Lung (tissue), 11 donors: ENCODE measurements at regions not wholly inside any gene's neighbourhood (a gene's known extent, or its start where the extent isn't known, plus 50 kb on each side); places are given as distances from the start of the nearest gene placed in this dataset.

ENCODE experiments used
- ATAC-seq: fragments of 200-7000 bp; cut with Tn5 transposase; one replicate; pipeline ENCODE4 v1.9.1; 2020; ENCODE audit warnings: moderate number of reproducible peaks; ENCODE audit not compliant: insufficient read depth, low FRiP score
- DNase-seq, 3 donors: peaks; one replicate each; pipeline ENCODE4 v3.0.0-alpha.2; 2013 to 2017
- H3K27ac ChIP-seq, 2 donors: one replicate each; pipeline ENCODE4 v1.5.1; 2013; ENCODE audit warnings: mild to moderate bottlenecking in 2 of 2, moderate library complexity in 2 of 2, control low read depth in 1 of 2, inconsistent platforms in 1 of 2, low read depth in 1 of 2, low read length in 1 of 2
- H3K27me3 ChIP-seq, 3 donors: one replicate each; pipeline ENCODE4 v1.5.1; 2013; ENCODE audit warnings: low read length in 2 of 3; ENCODE audit not compliant: control insufficient read depth in 3 of 3, insufficient read depth in 3 of 3
- H3K36me3 ChIP-seq, 4 donors: one replicate each; pipeline ENCODE4 v1.5.1; 2013; ENCODE audit warnings: low read length in 4 of 4, mild to moderate bottlenecking in 1 of 4, moderate library complexity in 1 of 4; ENCODE audit not compliant: control insufficient read depth in 4 of 4, insufficient read depth in 4 of 4
- H3K4me1 ChIP-seq, 5 donors: one replicate each; pipeline ENCODE4 v1.5.1; 2013; ENCODE audit warnings: low read length in 5 of 5, mild to moderate bottlenecking in 2 of 5, moderate library complexity in 1 of 5; ENCODE audit not compliant: control insufficient read depth in 5 of 5, insufficient read depth in 5 of 5
- H3K4me3 ChIP-seq: one replicate; pipeline ENCODE4 v1.5.1; 2013; ENCODE audit warnings: mild to moderate bottlenecking, control low read depth, moderate library complexity
- H3K9ac ChIP-seq, 2 donors: one replicate each; pipeline ENCODE4 v1.5.1; 2013; ENCODE audit warnings: low read length in 2 of 2, control low read depth in 1 of 2; ENCODE audit not compliant: insufficient read depth in 1 of 2
- H3K9me3 ChIP-seq, 4 donors: one replicate each; pipeline ENCODE4 v1.5.1; 2013; ENCODE audit warnings: low read length in 3 of 4, mild to moderate bottlenecking in 1 of 4, moderate library complexity in 1 of 4; ENCODE audit not compliant: control insufficient read depth in 4 of 4, insufficient read depth in 3 of 4
- WGBS, 2 donors: extraction: QIAGEN DNeasy Blood & Tissue Kit; methylation state at CpG; one replicate each; pipeline ENCODE4 v1.1.7; 2013; 5-methylcytosine and 5-hydroxymethylcytosine counted together
- TF ChIP-seq, protein P1 (sequence below): IDR thresholded peaks from 2 replicates; pipeline ENCODE4 v1.5.1; 2012; ENCODE audit warnings: mild to moderate bottlenecking; ENCODE audit errors: control extremely low read depth, extremely low read depth
- donor health status: control.
- donor health status: control.
- donor health status: Bipolar disorder and iron deficiency.
- donor health status: healthy.
- donor health status: DM: yes; HTN: yes; CAD: no.

DNA sequence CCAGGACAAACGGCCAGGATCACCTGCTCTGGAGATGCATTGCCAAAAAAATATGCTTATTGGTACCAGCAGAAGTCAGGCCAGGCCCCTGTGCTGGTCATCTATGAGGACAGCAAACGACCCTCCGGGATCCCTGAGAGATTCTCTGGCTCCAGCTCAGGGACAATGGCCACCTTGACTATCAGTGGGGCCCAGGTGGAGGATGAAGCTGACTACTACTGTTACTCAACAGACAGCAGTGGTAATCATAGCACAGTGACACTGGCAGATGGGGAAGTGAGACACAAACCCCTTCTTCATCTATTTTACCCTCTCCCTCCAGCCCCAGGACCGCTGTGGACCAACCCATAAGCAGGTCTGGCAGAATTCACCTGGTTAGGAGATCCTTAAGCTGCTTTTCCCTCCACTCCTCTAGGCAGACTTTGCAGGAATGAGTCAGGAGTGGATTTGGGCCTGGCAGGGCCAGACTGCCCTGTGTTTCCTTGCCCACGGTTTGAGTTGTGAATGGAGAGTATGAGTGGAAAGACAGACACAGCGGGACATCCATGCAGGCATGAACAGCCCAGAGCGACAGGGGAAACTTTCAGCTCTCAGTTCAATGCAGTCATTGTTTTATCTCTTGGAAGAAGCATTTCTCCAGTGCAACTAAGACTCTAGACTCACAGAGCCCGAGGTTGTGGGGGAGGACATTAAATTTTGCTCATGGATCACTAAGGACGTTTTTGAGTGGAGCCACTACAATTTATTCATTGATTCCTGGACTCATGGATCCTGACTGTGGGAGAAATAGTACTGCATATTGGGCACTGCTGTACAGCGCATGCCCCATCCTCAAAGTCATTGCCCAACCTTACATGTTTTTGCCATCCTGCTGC, 75.3 kb upstream of the IGLL5 start:
- TF ChIP-seq, protein P1, sequence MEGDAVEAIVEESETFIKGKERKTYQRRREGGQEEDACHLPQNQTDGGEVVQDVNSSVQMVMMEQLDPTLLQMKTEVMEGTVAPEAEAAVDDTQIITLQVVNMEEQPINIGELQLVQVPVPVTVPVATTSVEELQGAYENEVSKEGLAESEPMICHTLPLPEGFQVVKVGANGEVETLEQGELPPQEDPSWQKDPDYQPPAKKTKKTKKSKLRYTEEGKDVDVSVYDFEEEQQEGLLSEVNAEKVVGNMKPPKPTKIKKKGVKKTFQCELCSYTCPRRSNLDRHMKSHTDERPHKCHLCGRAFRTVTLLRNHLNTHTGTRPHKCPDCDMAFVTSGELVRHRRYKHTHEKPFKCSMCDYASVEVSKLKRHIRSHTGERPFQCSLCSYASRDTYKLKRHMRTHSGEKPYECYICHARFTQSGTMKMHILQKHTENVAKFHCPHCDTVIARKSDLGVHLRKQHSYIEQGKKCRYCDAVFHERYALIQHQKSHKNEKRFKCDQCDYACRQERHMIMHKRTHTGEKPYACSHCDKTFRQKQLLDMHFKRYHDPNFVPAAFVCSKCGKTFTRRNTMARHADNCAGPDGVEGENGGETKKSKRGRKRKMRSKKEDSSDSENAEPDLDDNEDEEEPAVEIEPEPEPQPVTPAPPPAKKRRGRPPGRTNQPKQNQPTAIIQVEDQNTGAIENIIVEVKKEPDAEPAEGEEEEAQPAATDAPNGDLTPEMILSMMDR, result no peak
- peaks cover 0 to 4% (median 0%) of the 10 kb centered on the region in 4 donors for H3K9me3 ChIP-seq
- H3K36me3 ChIP-seq, result no peaks in the 10 kb centered on the region
- WGBS, 2 donors, result 80 to 86% methylated on average over 10 of the region's 10 CpGs
- ATAC-seq, result no peak
- no peaks in the 10 kb centered on the region for H3K4me1 ChIP-seq
- no peak overlapping the region for H3K4me3 ChIP-seq
- H3K27ac ChIP-seq, result no peak overlapping the region
- H3K27me3 ChIP-seq, result no peaks in the 10 kb centered on the region
- no peak overlapping the region for H3K9ac ChIP-seq
- no peak for DNase-seq

DNA sequence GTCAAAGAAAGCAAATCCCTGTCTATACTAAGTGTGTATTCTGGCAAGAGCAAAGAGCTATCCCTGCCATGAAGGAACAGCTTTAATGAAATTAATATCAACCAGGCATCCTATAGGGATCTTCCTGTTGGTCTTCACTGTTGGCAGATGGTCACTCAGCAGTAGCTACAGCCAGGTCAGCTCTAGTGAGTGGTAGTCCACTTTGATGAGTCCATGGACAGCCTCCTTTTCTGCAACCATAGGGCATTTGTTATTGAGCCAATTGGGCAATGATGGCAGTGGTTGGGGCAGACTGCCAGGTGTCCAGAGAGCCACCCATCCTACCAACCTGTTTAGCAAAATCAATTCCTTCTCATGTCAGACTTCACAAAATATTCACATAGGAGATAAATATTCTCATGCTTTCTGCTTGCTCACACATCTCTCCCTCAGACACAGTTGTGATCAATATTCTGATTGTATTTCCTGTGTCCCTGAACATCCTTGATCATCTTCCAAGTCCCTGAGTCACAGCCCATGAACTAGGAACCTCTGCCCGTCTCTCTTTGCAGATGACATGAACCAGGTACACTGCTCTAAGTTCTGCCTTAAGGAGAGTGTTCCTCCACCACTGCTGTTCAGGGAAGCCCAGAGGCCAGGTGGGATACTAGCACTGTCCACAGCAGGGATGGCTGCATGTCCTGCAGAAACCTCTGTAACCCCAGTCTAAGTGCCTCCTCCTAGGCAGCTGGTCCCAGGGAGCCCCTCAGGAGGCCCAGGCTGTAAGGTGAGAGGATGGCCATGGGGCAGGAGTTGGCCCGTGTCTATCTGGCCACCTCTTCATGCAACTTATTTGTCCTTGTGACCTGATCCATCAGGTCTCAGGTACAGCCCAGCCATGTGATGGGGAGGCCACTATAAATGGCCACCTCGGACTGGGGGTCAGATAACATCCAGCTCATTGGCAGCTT, 74.2 kb upstream of the IGLL5 start:
- DNase-seq, result no peak
- 73 to 85% methylated on average over 3 of the region's 3 CpGs for WGBS, 2 donors
- TF ChIP-seq, protein P1, result no peak
- Histone ChIP-seq H3K36me3 (no peaks in the 10 kb centered on the region), H3K4me3 (no peak overlapping the region), H3K27ac (no peak overlapping the region), H3K4me1 (no peaks in the 10 kb centered on the region), H3K9me3 (peaks cover 0 to 4% (median 0%) of the 10 kb centered on the region in 4 donors), H3K27me3 (no peaks in the 10 kb centered on the region), H3K9ac (no peak overlapping the region)
- no peak for ATAC-seq

DNA sequence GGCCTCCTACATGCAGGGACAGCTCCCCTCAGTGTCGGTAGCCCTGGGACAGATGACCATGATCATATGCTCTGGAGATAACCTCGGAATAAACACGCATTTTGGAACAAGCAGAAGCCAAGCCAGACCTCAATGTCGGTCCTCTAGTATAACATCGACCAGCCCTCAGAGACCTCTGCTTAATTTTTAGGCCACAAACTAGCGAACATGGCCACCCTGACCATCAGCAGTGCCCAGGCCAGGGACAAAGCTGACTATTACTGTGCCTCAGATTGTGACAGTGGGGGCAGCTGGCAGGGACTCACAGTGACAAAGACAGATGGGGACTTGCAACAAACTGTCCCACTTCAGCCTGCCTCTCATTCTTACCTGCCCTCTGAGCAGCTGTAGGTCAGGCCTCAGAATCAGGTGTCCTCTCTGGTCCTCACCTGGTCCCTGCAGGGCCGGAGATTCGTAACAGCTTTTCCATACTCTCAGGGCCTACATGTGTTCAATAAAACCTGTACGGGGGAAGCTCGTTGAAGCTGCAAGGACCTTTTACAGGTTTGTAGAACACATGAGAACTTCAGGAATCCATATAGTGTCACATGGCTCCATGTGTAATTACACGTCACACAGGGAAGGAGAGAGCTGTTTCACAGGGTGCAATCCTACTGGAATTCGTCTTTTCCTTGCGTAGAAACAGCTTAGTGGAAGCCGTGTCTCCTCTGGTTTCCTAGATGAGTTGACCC, 72.8 kb upstream of the IGLL5 start:
- H3K9me3 ChIP-seq, result peaks cover 0 to 4% (median 0%) of the 10 kb centered on the region in 4 donors
- H3K4me1 ChIP-seq, result no peaks in the 10 kb centered on the region
- no peak overlapping the region for H3K4me3 ChIP-seq
- ATAC-seq (no peak), DNase-seq (no peak)
- 88 to 91% methylated on average over 14 of the region's 14 CpGs for WGBS, 2 donors
- no peaks in the 10 kb centered on the region for H3K36me3 ChIP-seq
- no peak overlapping the region for H3K27ac ChIP-seq
- TF ChIP-seq, protein P1, result no peak
- no peak overlapping the region for H3K9ac ChIP-seq
- no peaks in the 10 kb centered on the region for H3K27me3 ChIP-seq
